HEK293 (cell line): ENCODE measurements at regions not wholly inside any gene's neighbourhood (a gene's known extent, or its start where the extent isn't known, plus 50 kb on each side); places are given as distances from the start of the nearest gene placed in this dataset.

Source experiments
- GLIS1 ChIP-seq: fragments of 450-650 bp; formaldehyde crosslinking; IDR thresholded peaks from 2 replicates; pipeline ENCODE4 v1.5.1; 2016; ENCODE audit warnings: missing biosample characterization, missing genetic modification characterization
- ZNF830 ChIP-seq: fragments of 450-650 bp; IDR thresholded peaks from 2 replicates; pipeline ENCODE4 v1.5.0; 2018; ENCODE audit warnings: missing biosample characterization, missing genetic modification characterization, low read depth, mild to moderate bottlenecking, moderate library complexity

GRCh38 chr21:27047658-27048314, 80.9 kb upstream of the ADAMTS5 start:
- TF ChIP-seq ZNF830 (no peak), GLIS1 (tag by site-specific recombination) (no peak)
